Esophagus squamous epithelium (tissue), 4 donors: ENCODE measurements at regions not wholly inside any gene's neighbourhood (a gene's known extent, or its start where the extent isn't known, plus 50 kb on each side); places are given as distances from the start of the nearest gene placed in this dataset.

ENCODE experiments used
- POLR2A ChIP-seq, 4 donors: fragments of 450-650 bp; IDR thresholded peaks; one replicate each; pipeline ENCODE4 v1.6.1; 2017; ENCODE audit warnings: antibody characterized with exemption in 4 of 4, mild to moderate bottlenecking in 4 of 4, moderate library complexity in 3 of 4
- TF ChIP-seq, protein P1 (sequence below), 6 experiments: fragments of 450-650 bp in 4 of 6; fragments of 200-600 bp in 2 of 6; sonication (generic) in 2 of 6; IDR thresholded peaks; one replicate each; pipeline ENCODE4 v1.5.1; 2016 to 2019; ENCODE audit warnings: antibody characterized with exemption in 6 of 6, mild to moderate bottlenecking in 4 of 6, moderate library complexity in 4 of 6

DNA sequence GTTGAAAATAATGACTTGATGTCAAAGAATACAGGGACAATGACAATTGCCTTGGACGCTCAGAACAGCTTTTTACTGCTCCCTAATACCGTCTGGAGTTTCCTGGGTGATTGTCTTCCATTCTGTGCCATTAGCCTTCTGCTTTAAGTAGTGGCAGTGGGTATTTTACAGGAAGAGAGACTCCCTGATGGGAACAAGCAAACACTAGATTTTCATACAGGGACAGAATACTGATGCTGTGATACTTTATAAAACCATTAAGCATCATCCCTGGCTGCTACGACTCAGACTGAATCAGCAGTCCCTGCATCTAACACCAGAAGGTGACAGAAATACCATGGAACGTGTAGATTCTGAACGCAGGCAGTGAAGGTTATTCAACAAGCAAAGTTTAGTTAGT, 635.4 kb upstream of the GOT2 start:
- TF ChIP-seq, protein P1, sequence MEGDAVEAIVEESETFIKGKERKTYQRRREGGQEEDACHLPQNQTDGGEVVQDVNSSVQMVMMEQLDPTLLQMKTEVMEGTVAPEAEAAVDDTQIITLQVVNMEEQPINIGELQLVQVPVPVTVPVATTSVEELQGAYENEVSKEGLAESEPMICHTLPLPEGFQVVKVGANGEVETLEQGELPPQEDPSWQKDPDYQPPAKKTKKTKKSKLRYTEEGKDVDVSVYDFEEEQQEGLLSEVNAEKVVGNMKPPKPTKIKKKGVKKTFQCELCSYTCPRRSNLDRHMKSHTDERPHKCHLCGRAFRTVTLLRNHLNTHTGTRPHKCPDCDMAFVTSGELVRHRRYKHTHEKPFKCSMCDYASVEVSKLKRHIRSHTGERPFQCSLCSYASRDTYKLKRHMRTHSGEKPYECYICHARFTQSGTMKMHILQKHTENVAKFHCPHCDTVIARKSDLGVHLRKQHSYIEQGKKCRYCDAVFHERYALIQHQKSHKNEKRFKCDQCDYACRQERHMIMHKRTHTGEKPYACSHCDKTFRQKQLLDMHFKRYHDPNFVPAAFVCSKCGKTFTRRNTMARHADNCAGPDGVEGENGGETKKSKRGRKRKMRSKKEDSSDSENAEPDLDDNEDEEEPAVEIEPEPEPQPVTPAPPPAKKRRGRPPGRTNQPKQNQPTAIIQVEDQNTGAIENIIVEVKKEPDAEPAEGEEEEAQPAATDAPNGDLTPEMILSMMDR (IDR thresholded peaks at IDR 0.05) = no peak
- no peak for TF ChIP-seq POLR2A (IDR thresholded peaks at IDR 0.05)
